Uterus (tissue), 2 donors: ENCODE measurements at regions not wholly inside any gene's neighbourhood (a gene's known extent, or its start where the extent isn't known, plus 50 kb on each side); places are given as distances from the start of the nearest gene placed in this dataset.

Experiments used
- POLR2A ChIP-seq, 2 donors: fragments of 450-650 bp; IDR thresholded peaks; one replicate each; pipeline ENCODE4 v1.6.1; 2016; ENCODE audit warnings: antibody characterized with exemption in 2 of 2, mild to moderate bottlenecking in 1 of 2, moderate library complexity in 1 of 2
- TF ChIP-seq, protein P1 (sequence below), 4 experiments: fragments of 200-600 bp in 2 of 4; fragments of 450-650 bp in 2 of 4; sonication (generic) in 2 of 4; IDR thresholded peaks; one replicate each; pipeline ENCODE4 v1.5.1; 2016 to 2019; ENCODE audit warnings: antibody characterized with exemption in 4 of 4, mild to moderate bottlenecking in 2 of 4, moderate library complexity in 1 of 4

DNA sequence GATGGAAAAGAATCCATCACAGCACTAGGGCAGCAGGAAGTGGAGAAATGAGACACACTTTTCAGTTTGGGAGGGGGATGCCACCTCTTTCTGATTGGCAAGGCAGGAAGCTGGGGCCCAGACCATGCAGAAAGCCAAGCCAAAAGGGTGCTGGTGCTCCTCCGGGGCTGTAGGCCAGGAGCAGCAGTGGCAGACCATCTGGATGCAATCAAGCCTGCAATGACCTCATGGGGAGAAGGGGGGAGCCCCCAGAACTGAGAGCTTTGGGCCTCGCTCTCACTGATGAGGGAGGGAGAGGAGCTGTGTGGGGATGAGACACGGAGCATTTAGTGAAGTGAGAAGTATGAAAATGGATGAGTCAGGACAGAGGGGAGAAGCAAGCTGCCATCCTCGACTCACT is 141.3 kb upstream of the NALF2 start:
- TF ChIP-seq, protein P1, sequence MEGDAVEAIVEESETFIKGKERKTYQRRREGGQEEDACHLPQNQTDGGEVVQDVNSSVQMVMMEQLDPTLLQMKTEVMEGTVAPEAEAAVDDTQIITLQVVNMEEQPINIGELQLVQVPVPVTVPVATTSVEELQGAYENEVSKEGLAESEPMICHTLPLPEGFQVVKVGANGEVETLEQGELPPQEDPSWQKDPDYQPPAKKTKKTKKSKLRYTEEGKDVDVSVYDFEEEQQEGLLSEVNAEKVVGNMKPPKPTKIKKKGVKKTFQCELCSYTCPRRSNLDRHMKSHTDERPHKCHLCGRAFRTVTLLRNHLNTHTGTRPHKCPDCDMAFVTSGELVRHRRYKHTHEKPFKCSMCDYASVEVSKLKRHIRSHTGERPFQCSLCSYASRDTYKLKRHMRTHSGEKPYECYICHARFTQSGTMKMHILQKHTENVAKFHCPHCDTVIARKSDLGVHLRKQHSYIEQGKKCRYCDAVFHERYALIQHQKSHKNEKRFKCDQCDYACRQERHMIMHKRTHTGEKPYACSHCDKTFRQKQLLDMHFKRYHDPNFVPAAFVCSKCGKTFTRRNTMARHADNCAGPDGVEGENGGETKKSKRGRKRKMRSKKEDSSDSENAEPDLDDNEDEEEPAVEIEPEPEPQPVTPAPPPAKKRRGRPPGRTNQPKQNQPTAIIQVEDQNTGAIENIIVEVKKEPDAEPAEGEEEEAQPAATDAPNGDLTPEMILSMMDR (IDR thresholded peaks at IDR 0.05) = no peak
- no peak for TF ChIP-seq POLR2A (IDR thresholded peaks at IDR 0.05)
